ENCODE measurements at regions not wholly inside any gene's neighbourhood (a gene's known extent, or its start where the extent isn't known, plus 50 kb on each side); places are given as distances from the start of the nearest gene placed in this dataset.
A peak's percentile ranks its signal among the peaks of the same experiment; 100 is the strongest.

DNA sequence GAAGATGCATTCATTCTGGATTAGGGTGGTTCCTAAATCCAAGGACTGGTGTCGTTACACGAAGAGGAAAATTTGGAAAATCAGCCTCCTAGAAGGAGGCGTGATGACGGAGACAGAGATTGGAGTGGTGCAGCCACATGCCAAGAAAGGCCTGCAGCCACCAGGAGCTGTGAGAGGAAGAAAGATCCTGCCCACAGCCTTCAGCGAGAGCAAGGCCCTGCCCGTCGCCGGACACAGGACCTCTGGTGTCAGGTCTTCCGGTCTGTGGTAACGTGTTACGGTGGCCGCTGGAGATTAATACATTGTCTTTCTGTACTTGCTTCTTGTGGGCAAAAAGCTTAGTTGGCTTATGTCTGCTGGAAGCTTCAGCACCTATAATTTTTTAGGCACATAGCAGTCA lies 1045.8 kb downstream of the BRD1 start:
- intact Hi-C loops (cut with DNase I; ENCODE audit: low total_unique reads): no loop called here

DNA sequence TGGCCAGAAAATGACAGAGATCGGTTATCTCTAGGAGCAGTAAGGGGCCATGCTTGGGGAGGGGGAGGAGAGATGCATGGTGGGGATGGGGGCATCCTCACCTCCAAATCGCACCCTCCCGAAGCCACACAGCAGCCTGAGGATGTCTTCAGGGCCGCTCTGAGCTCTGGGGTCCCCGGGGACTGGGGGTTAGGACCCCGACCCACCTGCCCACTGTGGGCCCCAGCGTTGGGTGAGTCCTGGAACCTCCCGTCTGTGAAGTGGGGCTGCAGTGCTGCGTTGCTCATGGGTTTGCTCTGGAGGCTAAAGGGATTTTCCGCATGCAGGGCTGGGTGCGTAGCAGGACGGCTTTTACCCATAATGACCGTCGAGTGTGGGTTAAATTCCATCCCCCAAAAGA lies 1046.3 kb downstream of the BRD1 start:
- intact Hi-C loops (cut with DNase I; ENCODE audit: low total_unique reads): no loop called here
- TF ChIP-seq POLR2A (IDR thresholded peaks at IDR 0.05) (no peak), POLR2AphosphoS5 (IDR thresholded peaks at IDR 0.05) (no peak), EP300 (IDR thresholded peaks at IDR 0.05) (no peak)
- TF ChIP-seq, protein P1, sequence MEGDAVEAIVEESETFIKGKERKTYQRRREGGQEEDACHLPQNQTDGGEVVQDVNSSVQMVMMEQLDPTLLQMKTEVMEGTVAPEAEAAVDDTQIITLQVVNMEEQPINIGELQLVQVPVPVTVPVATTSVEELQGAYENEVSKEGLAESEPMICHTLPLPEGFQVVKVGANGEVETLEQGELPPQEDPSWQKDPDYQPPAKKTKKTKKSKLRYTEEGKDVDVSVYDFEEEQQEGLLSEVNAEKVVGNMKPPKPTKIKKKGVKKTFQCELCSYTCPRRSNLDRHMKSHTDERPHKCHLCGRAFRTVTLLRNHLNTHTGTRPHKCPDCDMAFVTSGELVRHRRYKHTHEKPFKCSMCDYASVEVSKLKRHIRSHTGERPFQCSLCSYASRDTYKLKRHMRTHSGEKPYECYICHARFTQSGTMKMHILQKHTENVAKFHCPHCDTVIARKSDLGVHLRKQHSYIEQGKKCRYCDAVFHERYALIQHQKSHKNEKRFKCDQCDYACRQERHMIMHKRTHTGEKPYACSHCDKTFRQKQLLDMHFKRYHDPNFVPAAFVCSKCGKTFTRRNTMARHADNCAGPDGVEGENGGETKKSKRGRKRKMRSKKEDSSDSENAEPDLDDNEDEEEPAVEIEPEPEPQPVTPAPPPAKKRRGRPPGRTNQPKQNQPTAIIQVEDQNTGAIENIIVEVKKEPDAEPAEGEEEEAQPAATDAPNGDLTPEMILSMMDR (IDR thresholded peaks at IDR 0.05): no peak
- no peaks in the 10 kb centered on the region for H3K36me3 ChIP-seq

More for the DNA sequence above, 1045.8 kb downstream of the BRD1 start:
- no peak overlapping the region for H3K27ac ChIP-seq
- TF ChIP-seq, protein P1 (IDR thresholded peaks at IDR 0.05): no peak
- TF ChIP-seq POLR2AphosphoS5 (IDR thresholded peaks at IDR 0.05) (no peak), POLR2A (IDR thresholded peaks at IDR 0.05) (no peak), EP300 (IDR thresholded peaks at IDR 0.05) (no peak)
- 92 to 96% (median 95%) methylated on average over 12 of the region's 12 CpGs for WGBS, 5 donors
- no peak for DNase-seq
- no peaks in the 10 kb centered on the region for H3K4me1 ChIP-seq
- H3K36me3 ChIP-seq: no peaks in the 10 kb centered on the region
- peaks cover 0 to 18% (median 8%) of the 10 kb centered on the region in 4 donors for H3K9me3 ChIP-seq
- H3K4me3 ChIP-seq: no peak overlapping the region
- peaks cover 0 to 24% (median 0%) of the 10 kb centered on the region in 3 donors for H3K27me3 ChIP-seq

DNA sequence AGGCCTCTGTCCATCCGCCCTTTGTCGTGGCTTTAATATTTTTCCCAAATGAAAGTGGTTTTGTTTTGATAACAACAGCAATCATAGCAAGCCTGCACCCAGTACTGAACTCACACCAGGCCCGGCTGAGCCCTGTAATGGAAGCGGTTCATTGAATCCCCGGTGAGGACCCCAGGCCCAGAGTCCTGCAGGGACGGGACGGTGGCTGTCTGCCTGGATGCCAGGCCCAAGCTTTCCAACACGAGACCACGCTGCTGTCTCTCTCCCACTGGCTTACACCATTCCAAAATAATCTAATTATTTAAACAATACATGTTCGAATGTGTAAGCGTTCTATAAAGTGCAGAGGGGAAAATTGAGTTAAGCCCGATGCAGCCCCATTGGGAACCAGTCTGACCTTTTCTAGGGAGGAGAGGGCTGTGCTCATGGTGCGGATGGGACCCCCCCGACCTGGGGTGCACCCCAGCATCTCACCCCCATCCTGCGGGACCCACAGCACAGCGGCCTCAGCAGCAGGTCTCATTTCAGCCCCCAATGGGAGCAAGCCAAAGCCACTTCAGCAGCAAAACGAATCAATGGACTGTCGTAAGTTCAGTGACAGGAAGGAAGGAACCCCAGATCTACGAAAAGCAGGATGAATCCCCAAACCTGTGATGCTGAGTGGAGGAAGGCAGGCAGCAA lies 1046.9 kb downstream of the BRD1 start:
- Histone ChIP-seq H3K9me3 (peaks cover 0 to 27% (median 17%) of the 10 kb centered on the region in 4 donors), H3K4me3 (no peak overlapping the region), H3K27me3 (peaks cover 0 to 14% (median 0%) of the 10 kb centered on the region in 3 donors), H3K36me3 (no peaks in the 10 kb centered on the region), H3K4me1 (no peaks in the 10 kb centered on the region), H3K27ac (no peak overlapping the region)
- 76 to 87% (median 81%) methylated on average over 19 of the region's 19 CpGs for WGBS, 5 donors
- TF ChIP-seq, protein P1 (IDR thresholded peaks at IDR 0.05): no peak
- no peak for TF ChIP-seq EP300 (IDR thresholded peaks at IDR 0.05)
- no peak for TF ChIP-seq POLR2AphosphoS5 (IDR thresholded peaks at IDR 0.05)
- TF ChIP-seq POLR2A (IDR thresholded peaks at IDR 0.05): no peak
- DNase-seq: no peak
- intact Hi-C loops (cut with DNase I; ENCODE audit: low total_unique reads): no loop called here

More for the DNA sequence above, 1046.3 kb downstream of the BRD1 start:
- Histone ChIP-seq H3K4me3 (no peak overlapping the region), H3K9me3 (peaks cover 0 to 22% (median 12%) of the 10 kb centered on the region in 4 donors), H3K27me3 (peaks cover 0 to 20% (median 0%) of the 10 kb centered on the region in 3 donors), H3K4me1 (no peaks in the 10 kb centered on the region), H3K27ac (no peak overlapping the region)
- DNase-seq: peak in 1 of 2 donors; percentile 0
- 85 to 94% (median 89%) methylated on average over 10 to 14 of the region's 14 CpGs for WGBS, 5 donors

- peaks cover 0 to 14% (median 0%) of the 10 kb centered on the region in 3 donors for H3K27me3 ChIP-seq
- H3K27ac ChIP-seq: no peak overlapping the region
- DNase-seq: no peak
- no peak for TF ChIP-seq POLR2A (IDR thresholded peaks at IDR 0.05)
- no peak for TF ChIP-seq EP300 (IDR thresholded peaks at IDR 0.05)
- peaks cover 0 to 27% (median 17%) of the 10 kb centered on the region in 4 donors for H3K9me3 ChIP-seq
- H3K4me1 ChIP-seq: no peaks in the 10 kb centered on the region
- intact Hi-C loops (cut with DNase I; ENCODE audit: low total_unique reads): no loop called here
- H3K36me3 ChIP-seq: no peaks in the 10 kb centered on the region
- WGBS, 5 donors: 83 to 86% (median 85%) methylated on average over 26 to 29 of the region's 29 CpGs
- H3K4me3 ChIP-seq: no peak overlapping the region
Measured at GRCh38 chr22:48779661-48780596, 1047.7 kb downstream of the BRD1 start.
